SK-N-SH treated with all-trans-retinoic acid at 6 μM for 48 hours (cell line): ENCODE measurements at regions not wholly inside any gene's neighbourhood (a gene's known extent, or its start where the extent isn't known, plus 50 kb on each side); places are given as distances from the start of the nearest gene placed in this dataset.

Source experiments
- ATAC-seq: fragments of 200-7000 bp; cut with Tn5 transposase; 3 replicates; pipeline ENCODE4 v1.9.1; 2020; ENCODE audit warnings: mild to moderate bottlenecking, moderate library complexity
- ARNTL ChIP-seq: fragments of 450-650 bp; formaldehyde crosslinking; IDR thresholded peaks from 2 replicates; pipeline ENCODE4 v1.5.0; 2020; ENCODE audit warnings: low read depth, mild to moderate bottlenecking, moderate library complexity, borderline replicate concordance
- BACH2 ChIP-seq: fragments of 250-450 bp; sonication (Bioruptor Pico); IDR thresholded peaks from 2 replicates; pipeline ENCODE4 v1.9.0; 2021; ENCODE audit warnings: mild to moderate bottlenecking, borderline replicate concordance
- CREB5 ChIP-seq: fragments of 250-450 bp; sonication (Bioruptor Pico); IDR thresholded peaks from 2 replicates; pipeline ENCODE4 v1.5.1; 2020; ENCODE audit warnings: low read depth, mild to moderate bottlenecking, moderate library complexity
- CSDC2 ChIP-seq: fragments of 250-450 bp; sonication (Bioruptor Pico); IDR thresholded peaks from 2 replicates; pipeline ENCODE4 v1.5.0; 2020; ENCODE audit warnings: mild to moderate bottlenecking, moderate library complexity
- GLIS3 ChIP-seq: fragments of 250-450 bp; sonication (Bioruptor Pico); IDR thresholded peaks from 2 replicates; pipeline ENCODE4 v1.5.0; 2020; ENCODE audit warnings: mild to moderate bottlenecking, moderate library complexity
- ISL1 ChIP-seq: fragments of 250-450 bp; sonication (Bioruptor Pico); IDR thresholded peaks from 2 replicates; pipeline ENCODE4 v2.1.2; 2022; ENCODE audit warnings: mild to moderate bottlenecking, moderate library complexity
- OSR1 ChIP-seq: fragments of 250-450 bp; sonication (Bioruptor Pico); IDR thresholded peaks from 2 replicates; pipeline ENCODE4 v1.8.0; 2022; ENCODE audit warnings: moderate library complexity, mild to moderate bottlenecking, inconsistent platforms
- PATZ1 ChIP-seq: fragments of 250-450 bp; sonication (Bioruptor Pico); IDR thresholded peaks from 2 replicates; pipeline ENCODE4 v1.8.0; 2020; ENCODE audit warnings: mild to moderate bottlenecking, moderate library complexity, borderline replicate concordance
- POU6F1 ChIP-seq: fragments of 250-450 bp; sonication (Bioruptor Pico); IDR thresholded peaks from 2 replicates; pipeline ENCODE4 v1.8.0; 2021; ENCODE audit warnings: low read depth, mild to moderate bottlenecking, moderate library complexity, borderline replicate concordance
- PPARA ChIP-seq: fragments of 250-450 bp; sonication (Bioruptor Pico); IDR thresholded peaks from 2 replicates; pipeline ENCODE4 v1.5.0; 2020; ENCODE audit warnings: mild to moderate bottlenecking, borderline replicate concordance
- RARB ChIP-seq: fragments of 250-450 bp; sonication (Bioruptor Pico); IDR thresholded peaks from 2 replicates; pipeline ENCODE4 v1.8.0; 2021; ENCODE audit warnings: mild to moderate bottlenecking, moderate library complexity
- SNAI2 ChIP-seq: fragments of 250-450 bp; sonication (Bioruptor Pico); IDR thresholded peaks from 2 replicates; pipeline ENCODE4 v1.5.0; 2020; ENCODE audit warnings: mild to moderate bottlenecking, moderate library complexity
- TCF4 ChIP-seq: fragments of 250-450 bp; sonication (Bioruptor Pico); IDR thresholded peaks from 2 replicates; pipeline ENCODE4 v1.8.0; 2021; ENCODE audit warnings: mild to moderate bottlenecking, moderate library complexity, borderline replicate concordance
- TOX ChIP-seq: fragments of 250-450 bp; sonication (Bioruptor Pico); IDR thresholded peaks from 2 replicates; pipeline ENCODE4 v1.8.0; 2021; ENCODE audit warnings: mild to moderate bottlenecking, moderate library complexity, borderline replicate concordance
- TSHZ2 ChIP-seq: fragments of 250-450 bp; sonication (Bioruptor Pico); IDR thresholded peaks from 2 replicates; pipeline ENCODE4 v1.5.0; 2020; ENCODE audit warnings: mild to moderate bottlenecking, moderate library complexity
- ZC3H10 ChIP-seq: fragments of 250-450 bp; sonication (Bioruptor Pico); IDR thresholded peaks from 2 replicates; pipeline ENCODE4 v1.5.1; 2021; ENCODE audit warnings: mild to moderate bottlenecking, moderate library complexity
- ZFP3 ChIP-seq: fragments of 250-450 bp; sonication (Bioruptor Pico); IDR thresholded peaks from 2 replicates; pipeline ENCODE4 v1.5.0; 2020; ENCODE audit warnings: mild to moderate bottlenecking, moderate library complexity
- ZFP30 ChIP-seq: fragments of 450-650 bp; formaldehyde crosslinking; IDR thresholded peaks from 2 replicates; pipeline ENCODE4 v1.5.0; 2022; ENCODE audit warnings: mild to moderate bottlenecking, moderate library complexity
- ZNF565 ChIP-seq: fragments of 450-650 bp; formaldehyde crosslinking; conservative IDR thresholded peaks from 2 replicates; pipeline ENCODE4 v1.5.0; 2020; ENCODE audit warnings: low read depth, mild to moderate bottlenecking, moderate library complexity
- ZNF70 ChIP-seq: fragments of 450-650 bp; formaldehyde crosslinking; IDR thresholded peaks from 2 replicates; pipeline ENCODE4 v1.5.0; 2020; ENCODE audit warnings: mild to moderate bottlenecking, moderate library complexity
- ZNF8 ChIP-seq: fragments of 450-650 bp; formaldehyde crosslinking; IDR thresholded peaks from 2 replicates; pipeline ENCODE4 v1.5.0; 2020; ENCODE audit warnings: mild to moderate bottlenecking, moderate library complexity

- peak; percentile 86 for ATAC-seq
- TF ChIP-seq SNAI2 (CRISPR knock-in tag), result no peak
- TF ChIP-seq PPARA (CRISPR knock-in tag), result no peak
- no peak for TF ChIP-seq CREB5 (CRISPR knock-in tag)
- no peak for TF ChIP-seq ZNF565 (CRISPR knock-in tag)
- TF ChIP-seq RARB (CRISPR knock-in tag), result no peak
- no peak for TF ChIP-seq CSDC2 (CRISPR knock-in tag)
- no peak for TF ChIP-seq ZNF8 (CRISPR knock-in tag)
- no peak; the same call in 1 of the 2 replicates for TF ChIP-seq ISL1 (CRISPR knock-in tag)
- TF ChIP-seq OSR1 (CRISPR knock-in tag), result no peak
- TF ChIP-seq TOX, result no peak
- TF ChIP-seq ZC3H10 (CRISPR knock-in tag), result no peak
- TF ChIP-seq PATZ1 (CRISPR knock-in tag), result no peak
- no peak for TF ChIP-seq GLIS3 (CRISPR knock-in tag)
- no peak for TF ChIP-seq ZFP30 (CRISPR knock-in tag)
- TF ChIP-seq TSHZ2 (CRISPR knock-in tag), result no peak
- no peak for TF ChIP-seq BACH2 (CRISPR knock-in tag)
- no peak for TF ChIP-seq TCF4 (CRISPR knock-in tag)
- TF ChIP-seq ARNTL (CRISPR knock-in tag), result no peak
- TF ChIP-seq ZFP3 (CRISPR knock-in tag), result no peak
- no peak for TF ChIP-seq POU6F1
Measured at GRCh38 chr2:215711471-215712034, 275.7 kb upstream of the FN1 start.

- TF ChIP-seq PATZ1 (CRISPR knock-in tag) (no peak), ZNF565 (CRISPR knock-in tag) (no peak), ARNTL (CRISPR knock-in tag) (no peak)
- TF ChIP-seq, all 23 proteins: peak for 0
- no peak for ATAC-seq
Measured at GRCh38 chr2:215707608-215708007, 271.7 kb upstream of the FN1 start.

- no peak for ATAC-seq
- TF ChIP-seq BACH2 (CRISPR knock-in tag) (no peak), PATZ1 (CRISPR knock-in tag) (no peak), PPARA (CRISPR knock-in tag) (no peak), OSR1 (CRISPR knock-in tag) (no peak), ZNF70 (CRISPR knock-in tag) (no peak), SNAI2 (CRISPR knock-in tag) (no peak), ARNTL (CRISPR knock-in tag) (no peak), ZC3H10 (CRISPR knock-in tag) (no peak), CSDC2 (CRISPR knock-in tag) (no peak), RARB (CRISPR knock-in tag) (no peak)
Measured at GRCh38 chr2:215705771-215706361, 270.0 kb upstream of the FN1 start.
